TTC549 (cell line): ENCODE measurements at regions not wholly inside any gene's neighbourhood (a gene's known extent, or its start where the extent isn't known, plus 50 kb on each side); places are given as distances from the start of the nearest gene placed in this dataset.

Experiments
- FAIRE-seq: peaks from 2 replicates; lab custom pipeline; 2012; peaks lifted over from hg19 to GRCh38; lab: Jason Lieb, UNC

DNA sequence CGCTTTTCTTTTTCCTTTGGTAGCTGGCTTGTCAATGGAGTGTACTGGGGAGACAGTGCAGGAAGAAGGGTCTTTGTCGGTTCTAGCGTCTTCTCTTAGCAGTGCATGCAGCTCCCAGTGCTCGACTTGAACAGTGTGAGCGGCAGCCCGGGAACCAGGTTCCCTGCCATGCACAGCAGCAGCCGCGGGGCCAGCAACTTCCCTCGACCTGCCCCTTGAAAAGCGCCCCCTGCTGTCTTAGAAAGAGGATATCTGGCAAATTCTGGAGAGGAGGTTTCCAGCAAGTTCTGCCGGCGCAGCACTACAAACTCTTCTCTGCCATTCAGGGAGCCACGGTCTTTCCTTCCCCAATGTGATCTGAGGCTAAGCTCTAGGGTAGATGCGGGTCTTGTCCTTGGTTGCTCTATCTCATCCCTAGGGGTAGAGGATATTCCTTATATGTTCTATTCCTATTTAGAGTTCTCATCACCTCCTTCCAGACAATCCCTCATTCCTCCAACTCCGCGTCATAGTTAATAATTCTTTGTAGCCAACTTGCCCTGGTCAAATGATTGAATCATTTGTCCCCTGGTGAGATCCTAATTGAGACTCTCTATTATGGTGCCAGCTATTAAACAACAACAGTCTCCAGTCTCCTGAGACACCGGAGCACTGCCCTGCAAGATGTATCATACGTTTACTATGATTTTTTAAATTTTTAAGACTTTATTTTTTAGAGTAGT is 451.3 kb downstream of the PMP22 start:
- FAIRE-seq, result no peak

- no peak for FAIRE-seq
These were observed 456.7 kb downstream of the PMP22 start for GRCh38 chr17:14808425-14808824.

DNA sequence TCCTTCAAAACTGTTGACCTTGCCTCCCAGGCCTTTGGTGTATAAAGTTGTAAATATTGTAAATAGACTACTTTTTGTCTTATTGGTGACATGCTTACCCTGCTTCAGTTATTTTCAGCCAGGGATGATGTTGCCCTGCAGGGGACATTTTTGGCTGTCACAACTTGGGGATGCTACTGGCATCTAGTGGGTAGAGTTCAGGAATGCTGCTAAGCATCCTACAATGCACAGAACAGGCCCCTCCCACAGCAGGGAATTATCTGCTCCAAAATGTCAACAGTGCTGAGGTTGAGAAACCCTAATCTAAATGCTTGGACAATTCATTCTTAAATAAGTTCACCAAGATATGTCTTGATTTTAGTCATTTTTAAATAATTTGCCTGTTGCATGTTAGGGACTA is 459.8 kb downstream of the PMP22 start:
- no peak for FAIRE-seq

DNA sequence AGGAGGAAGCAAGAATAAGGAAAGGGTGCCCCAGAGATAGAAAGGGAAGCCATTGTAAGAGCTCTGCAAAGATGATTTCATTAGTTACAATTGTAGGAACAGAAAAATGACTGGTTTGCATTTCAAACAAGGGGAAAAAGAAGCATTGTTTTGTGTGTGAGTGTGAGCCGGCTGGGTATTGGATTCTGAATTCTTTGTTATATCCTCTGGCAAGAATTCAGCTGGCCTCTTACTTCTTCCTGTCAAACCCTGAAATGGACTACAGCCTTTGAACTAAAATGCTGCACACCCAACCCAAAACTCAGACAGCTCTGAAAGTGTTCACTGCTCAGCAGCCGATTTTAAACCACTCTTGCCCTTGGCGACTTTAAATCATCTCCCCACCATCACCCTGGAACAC is 461.3 kb downstream of the PMP22 start:
- no peak for FAIRE-seq

DNA sequence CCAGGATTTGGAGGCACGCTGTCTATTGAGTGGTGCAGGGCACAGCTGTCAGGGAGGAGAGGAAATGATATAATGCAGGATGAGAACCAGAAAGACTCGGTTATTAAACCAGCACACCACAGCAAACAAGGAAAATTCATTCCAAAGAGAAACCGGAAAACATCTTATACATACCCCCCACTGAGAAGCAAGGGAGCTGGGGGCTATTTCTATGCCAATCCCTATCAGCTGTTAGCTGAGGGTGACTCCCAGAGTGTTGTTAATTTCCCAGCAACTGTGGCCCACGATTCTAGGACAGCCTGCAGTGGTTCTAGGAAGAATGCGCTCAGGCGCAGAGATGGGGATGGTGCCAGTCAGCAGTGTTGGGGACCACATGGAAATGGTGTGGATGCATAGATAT is 467.3 kb downstream of the PMP22 start:
- no peak for FAIRE-seq

DNA sequence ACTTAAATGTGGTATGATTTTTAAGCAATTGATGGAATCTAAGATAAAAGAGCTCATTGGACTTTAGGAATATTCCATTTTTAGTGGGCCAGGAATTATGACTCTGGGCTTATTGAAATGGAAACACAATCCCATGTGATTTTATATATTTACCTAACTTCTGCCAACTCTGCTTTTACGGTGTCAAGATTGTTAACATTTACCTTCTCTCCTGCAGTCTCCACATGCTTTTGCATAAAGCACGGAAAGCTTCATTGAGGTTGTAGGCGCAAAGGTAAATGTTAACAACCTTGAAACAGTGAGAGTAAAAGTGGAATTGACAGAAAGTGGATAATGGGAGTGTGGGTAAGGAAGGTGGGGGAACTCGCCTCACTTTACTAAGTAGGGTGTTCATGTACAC is 468.1 kb downstream of the PMP22 start:
- no peak for FAIRE-seq

DNA sequence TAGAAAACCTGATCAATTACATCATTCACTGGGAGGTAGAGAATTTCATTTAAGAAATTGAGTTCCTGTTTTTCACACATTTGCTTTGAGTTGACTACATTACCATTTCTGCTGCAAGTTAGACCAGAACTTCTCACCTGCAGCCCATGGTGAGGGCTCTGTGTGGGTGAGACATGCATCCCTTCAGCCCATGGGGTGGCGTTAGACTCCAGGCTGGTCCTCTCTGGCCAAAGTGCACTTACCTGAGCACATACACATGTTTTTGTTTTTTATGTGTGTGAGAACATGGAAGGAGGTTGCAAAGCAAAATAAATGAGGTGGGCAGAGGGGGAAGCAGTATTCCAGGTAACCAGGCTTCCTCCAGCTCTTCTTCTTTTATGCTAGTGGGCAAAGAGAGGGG is 470.2 kb downstream of the PMP22 start:
- FAIRE-seq, result no peak

DNA sequence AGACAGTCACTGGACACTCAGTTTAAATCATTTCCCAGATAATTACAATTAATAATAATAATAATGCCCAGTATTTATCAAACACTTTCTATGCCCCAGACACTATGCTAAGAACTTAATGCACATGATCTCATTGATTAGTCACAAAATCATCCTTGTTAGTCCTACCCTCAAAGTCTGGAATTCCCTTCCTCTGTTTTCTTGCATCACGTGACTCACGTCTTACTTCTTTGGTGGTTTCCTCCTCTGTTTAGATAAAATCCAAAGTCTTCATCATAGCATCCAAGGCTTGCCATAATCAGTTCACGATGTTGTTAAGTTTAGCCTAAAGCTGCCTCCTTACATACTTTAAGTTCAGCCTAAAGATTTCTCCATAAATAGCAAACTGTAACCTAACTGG is 471.9 kb downstream of the PMP22 start:
- no peak for FAIRE-seq

DNA sequence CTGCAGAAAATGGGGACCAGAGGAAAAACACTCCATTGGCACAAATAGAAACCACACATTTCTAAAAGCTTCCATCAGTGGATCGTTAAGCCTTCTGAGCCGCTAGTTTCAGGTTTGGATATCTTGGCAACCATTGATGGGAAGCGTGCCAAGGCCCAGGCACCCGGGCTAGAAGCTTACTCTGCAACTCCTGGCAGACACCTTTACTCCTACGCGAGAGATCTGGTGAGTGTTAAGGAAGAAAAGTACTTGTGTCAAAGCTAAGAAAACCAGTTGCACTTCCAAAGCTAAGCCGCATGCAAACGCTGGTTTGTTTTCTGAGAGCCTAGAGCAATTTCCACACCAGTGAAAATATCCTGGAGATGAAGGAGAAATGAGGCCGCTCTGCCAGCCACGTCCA is 472.4 kb downstream of the PMP22 start:
- FAIRE-seq, result no peak

GRCh38 chr17:14791221-14791620 is 473.9 kb downstream of the PMP22 start:
- FAIRE-seq, result no peak

DNA sequence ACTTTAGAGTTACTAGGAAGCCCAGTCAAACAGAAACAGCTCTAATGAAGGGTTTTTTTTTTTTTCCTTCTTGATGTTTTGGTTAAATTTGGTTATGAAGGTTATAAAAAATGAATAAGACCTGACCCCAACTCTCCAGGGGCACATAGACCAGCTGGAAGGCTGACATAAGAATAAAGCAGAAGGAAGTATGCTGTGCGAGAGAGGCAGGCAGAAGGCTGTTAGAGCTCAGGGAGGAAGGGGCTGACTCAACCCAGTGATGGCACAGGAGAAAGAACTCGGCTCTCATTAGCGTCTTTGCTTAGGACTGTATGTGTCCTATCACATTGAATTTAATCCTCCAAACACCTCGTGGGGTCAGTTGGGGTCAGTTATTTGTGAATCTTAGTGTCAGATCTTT is 474.6 kb downstream of the PMP22 start:
- FAIRE-seq, result no peak

DNA sequence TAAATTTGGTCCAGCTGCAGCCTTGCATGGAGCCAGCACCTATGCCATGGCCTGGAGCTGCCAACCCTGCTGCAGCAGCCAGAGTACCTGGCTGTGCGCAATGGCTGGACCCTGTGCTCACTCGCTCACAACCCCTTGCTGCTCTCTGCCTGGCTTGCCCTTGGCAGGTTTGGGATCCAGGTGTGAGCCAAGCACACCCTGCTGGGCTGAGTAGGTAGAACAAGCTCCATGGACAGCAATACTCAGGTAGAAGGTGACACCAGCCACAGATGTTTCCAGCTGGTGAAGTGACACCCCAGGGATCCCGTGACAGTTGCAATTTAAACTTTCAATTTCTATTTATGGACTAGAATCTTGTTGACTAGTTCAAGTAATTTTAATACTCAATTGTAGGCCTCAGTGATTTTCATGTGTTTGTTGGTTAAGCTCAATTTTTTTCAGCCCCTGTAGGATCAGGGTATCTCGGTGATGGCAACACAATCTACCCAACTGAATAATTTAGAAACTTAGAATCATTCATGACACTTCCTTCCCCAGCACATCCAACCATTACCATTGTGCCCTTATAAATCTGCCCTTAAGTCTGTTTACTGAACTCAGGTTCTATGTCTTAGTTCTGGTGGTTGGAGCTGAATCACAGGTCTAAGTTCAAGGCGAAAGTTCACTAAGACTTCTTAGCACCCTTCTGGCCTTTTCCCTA is 480.0 kb downstream of the PMP22 start:
- no peak for FAIRE-seq

GRCh38 chr17:14781123-14781522 is 480.2 kb downstream of the HS3ST3B1 start:
- FAIRE-seq, result no peak

DNA sequence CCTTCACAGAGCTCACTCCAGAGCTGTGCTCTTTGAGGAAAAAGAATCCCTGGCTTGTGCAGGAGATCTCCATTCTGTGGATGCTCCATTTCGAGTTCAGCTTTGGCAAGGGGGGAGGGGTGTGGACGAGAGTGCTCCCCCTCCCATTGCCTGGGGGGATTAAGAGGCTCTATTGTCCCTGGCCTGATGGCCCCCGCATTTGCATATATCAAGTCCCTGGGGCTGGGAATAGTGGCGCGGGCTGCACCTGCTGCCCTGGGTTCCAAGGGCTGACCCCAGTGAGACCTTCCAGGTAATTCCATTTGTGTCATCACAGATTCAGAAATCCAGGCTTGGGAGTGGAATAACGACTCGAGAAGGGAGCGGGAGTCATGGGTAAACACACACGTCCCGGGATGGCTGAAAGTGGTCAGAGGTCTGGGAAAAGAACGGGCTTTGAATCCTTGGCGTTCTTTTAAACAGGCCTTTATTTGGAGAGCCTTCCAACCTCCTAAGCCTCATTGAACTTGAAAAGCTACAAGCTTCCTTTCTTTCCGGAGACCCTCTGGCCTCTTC is 479.3 kb downstream of the HS3ST3B1 start:
- FAIRE-seq, result no peak

DNA sequence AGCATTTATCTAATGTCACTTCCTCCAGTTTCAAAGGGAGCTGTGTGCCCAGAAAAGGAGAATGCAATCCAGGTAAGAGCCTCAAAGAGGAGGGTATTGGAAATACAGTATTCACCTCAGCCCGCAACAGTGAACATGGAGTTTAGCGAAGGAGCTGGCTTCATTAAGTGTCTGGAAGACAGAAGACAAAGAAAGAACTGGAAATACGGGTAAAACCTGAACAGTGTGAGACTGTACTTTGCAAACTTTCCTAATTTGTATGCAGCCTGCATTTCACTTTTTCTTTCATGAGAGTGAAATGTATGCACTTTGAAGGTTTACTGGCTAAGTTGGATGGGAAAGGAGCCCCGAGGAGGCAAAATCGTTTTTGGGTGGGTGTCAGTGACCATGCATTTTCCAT is 478.4 kb downstream of the HS3ST3B1 start:
- no peak for FAIRE-seq

DNA sequence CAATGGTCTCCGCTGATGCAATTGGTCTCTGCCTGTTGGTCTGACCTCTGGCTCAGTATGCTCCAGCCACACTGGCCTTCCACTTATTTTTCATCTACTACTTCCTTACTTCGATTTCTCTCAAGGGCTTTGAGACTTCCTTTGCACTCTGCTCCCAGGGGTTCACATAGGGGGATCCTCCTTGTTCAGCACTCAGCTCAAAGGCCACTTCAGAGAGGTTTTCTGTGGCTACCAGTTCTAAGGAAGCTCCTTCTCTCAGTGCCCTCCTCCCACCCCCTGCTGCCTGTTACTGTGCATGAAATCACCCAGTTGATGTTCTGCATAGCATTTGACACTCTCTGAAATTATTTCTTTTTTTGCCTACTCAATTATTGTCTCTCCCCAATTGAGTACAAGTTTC is 476.4 kb downstream of the HS3ST3B1 start:
- FAIRE-seq, result no peak

DNA sequence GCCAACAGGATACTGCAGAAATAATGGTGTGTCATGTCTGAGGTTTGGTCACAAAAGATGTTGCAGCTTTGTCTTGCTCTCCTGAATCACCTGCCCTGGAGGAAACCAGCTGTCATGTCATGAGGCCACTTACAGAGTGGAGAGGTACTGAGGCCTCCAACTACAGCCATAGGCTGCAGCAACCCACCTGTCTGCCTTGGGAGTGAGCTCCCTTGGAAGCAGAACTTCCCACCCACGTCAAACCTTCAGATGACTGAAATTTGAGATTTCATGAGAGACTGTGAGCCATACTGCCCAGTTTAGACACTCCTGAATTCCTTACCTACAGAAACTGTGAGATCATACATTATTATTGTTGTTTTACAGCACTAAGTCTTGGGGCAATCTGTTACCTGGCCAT is 475.9 kb downstream of the HS3ST3B1 start:
- FAIRE-seq, result no peak

DNA sequence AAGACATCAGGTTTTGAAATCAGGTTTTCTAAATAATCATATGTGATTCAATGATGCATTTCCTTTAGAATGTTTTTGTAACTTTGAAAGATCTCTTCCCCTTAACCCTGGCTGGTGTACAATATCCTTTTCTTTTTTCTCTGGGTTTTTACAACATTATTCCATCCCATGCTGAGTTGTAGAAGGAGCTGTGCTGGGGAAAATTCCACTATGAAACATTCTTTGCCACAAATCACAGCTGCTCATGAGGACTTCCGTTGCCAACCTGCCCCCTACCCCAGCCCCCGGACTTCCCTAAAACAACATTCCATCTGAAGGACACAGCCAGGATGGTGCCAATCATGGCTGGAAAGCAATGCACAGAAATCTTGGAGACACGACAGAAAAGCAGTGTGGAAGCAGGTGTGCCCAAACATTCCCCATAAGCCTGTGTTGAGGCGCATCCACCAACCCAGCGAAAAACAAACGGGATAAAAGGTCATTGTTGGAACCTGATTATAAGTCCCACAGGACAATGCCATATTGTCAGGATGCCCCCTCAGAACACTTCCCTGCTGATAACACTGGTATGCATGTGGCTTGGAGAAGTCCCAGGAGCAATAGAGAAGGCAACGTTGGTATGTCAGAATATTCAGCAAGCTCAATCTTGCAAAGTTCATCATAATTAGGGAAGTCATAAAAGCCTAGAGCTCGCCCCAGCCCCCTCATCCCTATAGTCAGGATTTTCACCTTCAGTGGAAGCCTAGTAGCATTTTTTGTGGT is 475.0 kb downstream of the HS3ST3B1 start:
- FAIRE-seq, result no peak

- FAIRE-seq, result no peak
These were observed 473.9 kb downstream of the HS3ST3B1 start for GRCh38 chr17:14774774-14775173.

DNA sequence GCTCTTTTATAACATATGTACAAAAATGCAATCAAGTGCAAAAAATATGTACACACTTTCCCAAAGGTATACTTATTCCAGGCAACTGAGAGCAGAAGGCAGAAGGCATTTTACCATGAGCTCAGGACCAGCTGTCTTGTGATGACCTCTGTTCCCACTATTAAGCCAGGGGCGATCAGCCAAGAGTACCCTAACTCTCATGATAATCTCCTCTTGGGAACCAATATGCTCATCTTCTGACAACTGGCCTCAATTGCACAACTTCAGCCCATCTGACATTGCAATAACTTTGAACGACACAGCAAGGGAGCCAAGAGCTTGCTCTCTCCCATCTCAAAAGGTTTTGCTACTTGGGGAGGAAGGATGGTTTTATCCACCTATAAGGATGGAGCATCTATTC is 471.9 kb downstream of the HS3ST3B1 start:
- FAIRE-seq, result no peak

GRCh38 chr17:14771543-14771942 is 470.7 kb downstream of the HS3ST3B1 start:
- no peak for FAIRE-seq

GRCh38 chr17:14768923-14769322 is 468.0 kb downstream of the HS3ST3B1 start:
- FAIRE-seq, result no peak
